ENCODE measurements at regions not wholly inside any gene's neighbourhood (a gene's known extent, or its start where the extent isn't known, plus 50 kb on each side); places are given as distances from the start of the nearest gene placed in this dataset.
"Not testable (repeated sequence)": the region's sequence is repeated elsewhere in the genome, so short reads cannot be mapped to it uniquely, and the experiment has no call there.

DNA sequence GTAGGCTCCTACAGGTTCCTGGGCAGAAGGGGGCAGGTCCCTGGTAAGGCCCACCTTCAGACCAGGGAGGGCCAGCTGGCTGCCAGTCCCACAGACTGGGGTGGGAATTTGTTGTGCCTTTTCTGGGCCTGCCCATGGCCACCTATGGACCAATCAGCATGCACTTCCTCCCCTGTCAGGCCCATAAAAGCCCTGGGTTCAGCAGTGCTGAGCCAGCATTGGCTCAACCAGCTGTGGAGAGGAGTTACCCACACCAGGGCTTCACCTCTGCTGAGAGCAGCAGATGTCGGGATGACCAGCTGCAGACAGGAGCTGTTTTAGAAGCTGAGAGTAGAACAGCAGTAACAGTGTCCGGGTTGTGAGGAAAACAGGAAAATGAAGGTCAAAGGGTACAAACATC, 373.4 kb upstream of the ACO1 start:
- no peak for DNase-seq

DNA sequence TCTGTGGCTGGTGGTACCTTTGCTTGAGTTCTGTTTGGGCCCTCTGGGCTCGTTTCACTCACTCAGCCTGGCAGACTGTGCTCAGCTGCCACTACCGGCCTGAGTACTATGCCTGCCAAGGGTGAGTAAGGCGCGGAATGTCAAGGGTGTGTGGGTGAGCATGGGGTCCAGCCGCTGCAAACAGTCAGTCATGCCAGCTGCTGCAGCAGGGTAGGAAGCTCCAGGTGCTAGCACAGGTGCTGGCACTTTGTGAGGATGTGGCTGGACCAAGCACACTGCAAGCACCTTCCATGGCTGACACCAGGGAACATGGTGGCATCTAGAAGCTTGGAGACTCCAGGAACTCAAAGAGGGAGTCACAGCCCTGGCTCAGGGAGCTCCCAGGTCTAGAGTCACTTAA, 368.6 kb upstream of the ACO1 start:
- no peak for DNase-seq

DNA sequence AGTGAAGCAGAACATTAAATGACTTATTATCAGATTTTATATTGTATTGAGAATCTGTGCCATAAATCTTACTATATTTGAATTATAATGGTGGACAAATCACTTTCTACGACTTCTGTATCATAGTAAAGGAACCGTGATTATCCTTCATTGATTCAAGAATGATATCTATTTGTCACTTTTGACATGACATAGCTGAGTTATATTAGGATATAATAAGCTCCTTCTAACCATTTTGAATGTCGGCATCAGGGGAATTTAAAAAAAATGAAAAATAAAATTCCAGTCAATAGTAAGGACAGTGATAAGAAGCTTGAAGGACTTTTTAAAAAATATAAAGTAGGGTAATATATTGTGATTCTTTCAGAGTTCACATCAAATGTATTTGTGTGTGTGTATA, 338.9 kb upstream of the ACO1 start:
- DNase-seq: no peak

DNA sequence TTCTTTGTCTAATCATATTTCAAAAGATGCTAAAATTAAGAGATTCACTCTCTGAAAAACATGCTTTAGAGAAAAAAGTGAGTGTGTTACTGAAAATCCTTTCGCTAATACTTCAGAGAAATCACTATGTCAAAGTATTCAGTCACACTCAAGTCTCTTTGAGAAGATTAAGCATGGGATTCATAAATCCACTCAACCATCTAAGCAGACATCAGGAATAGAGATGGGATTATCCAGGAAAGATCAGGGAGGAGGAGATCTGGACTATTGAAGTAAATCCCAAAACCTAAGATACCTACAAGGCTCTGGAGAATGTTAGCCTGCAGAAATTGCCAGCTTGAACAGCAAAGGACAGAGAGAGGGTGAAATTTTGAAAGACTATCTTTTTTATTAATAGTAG, 317.2 kb upstream of the ACO1 start:
- DNase-seq: no peak

DNA sequence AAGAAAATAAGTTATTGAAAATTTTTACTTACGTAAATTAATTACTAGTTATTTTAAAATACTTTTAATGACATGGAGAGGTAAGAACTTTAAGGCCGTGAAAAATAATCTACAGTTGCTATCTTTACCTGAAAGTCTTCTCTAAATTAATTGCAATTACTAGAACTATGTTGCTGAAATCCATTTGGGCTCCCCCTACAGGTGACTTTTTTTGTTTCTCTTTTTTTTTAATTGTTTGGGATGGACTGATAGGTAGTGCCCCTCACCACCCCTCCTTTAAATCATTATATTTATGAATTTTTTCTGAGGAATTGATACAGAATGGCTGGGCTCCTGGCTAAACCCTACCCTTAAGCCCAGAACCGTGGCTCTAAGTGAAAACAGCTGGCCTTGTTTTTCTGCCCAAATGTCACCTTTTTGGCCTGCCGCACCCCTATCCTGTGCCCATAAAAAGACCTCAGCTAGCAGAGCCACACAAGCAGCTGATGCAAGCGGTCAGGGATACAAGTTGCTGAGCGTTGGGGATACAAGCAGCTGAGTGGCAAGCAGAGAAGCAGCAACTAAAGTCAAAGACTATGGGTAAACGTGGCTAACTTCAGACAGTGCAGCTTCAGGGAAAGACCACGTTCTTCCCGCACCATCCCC, 315.2 kb upstream of the ACO1 start:
- no peak for DNase-seq

DNA sequence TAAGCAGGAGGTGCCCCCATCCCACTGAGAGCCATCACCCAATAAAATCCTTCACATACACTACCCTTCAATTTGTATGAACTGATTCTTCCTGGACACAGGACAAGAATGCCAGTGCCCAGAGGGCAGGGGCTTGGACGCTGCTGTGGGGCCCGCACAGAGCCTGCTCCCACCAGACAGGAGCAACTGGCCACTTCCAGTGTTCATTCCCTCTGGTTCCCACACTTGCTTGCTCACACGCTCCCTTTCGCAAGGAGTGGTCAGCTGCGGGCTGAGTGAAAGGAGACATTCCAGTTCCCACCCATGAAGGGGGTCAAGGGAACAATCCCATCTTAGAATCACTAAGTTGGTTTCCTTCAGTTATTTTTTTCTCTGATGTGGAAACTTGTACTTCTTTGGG, 314.5 kb upstream of the ACO1 start:
- DNase-seq: no peak

DNA sequence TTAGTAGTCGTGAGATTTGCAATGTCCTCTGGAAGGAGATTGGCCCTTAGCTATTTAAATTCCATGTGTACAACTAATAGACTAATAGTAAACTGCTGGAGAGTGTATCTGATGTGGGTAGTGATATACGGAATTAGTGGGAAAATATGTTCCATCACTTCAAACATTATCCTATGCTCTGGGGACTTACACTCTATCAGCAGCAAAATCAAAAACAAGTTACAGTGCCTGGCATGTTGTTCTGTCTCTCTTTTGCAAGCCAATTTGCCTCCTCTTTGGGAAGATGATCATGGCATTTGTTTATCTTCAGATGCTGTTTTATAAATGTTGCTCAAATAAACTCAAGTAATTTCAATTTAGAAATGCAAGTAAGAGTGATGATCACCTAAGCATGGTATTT, 311.9 kb upstream of the ACO1 start:
- no peak for DNase-seq

DNA sequence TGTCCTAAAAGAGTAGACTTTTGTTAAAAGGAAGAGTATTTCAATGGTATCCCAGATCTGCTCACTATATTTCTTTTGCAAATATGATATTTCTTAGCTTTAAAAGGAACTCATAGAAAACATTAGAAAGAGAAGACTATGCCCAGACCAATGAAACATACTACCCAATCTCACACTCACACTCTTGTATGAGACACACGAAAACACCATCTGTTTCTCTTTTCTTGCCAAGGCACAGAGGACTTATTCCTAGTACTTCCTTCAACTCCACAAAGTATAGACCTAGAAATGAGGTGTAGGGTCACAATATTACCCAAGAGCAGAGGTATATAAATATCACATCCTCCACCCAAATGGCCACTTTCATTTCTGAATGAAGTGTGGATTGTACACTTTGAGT, 292.4 kb upstream of the ACO1 start:
- peak; percentile 80 for DNase-seq

DNA sequence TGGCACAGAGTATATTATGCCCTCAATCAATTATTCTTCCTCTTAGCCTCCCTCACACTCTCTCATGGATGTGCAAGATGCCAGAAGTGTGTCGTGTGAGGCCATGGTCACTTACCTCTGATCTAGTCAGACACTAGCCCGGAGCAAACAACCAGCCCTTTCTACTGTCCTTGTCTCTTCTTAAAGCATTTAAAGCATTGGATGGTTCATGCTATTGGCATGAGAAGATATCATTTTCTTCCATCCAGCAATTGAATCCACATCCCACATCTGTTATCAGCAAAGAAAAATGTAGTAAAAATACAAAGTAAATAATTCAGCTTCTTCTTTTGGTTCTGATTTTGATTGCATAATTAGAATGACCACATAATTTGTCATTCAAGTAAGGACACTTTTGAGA, 267.2 kb upstream of the ACO1 start:
- DNase-seq: no peak

DNA sequence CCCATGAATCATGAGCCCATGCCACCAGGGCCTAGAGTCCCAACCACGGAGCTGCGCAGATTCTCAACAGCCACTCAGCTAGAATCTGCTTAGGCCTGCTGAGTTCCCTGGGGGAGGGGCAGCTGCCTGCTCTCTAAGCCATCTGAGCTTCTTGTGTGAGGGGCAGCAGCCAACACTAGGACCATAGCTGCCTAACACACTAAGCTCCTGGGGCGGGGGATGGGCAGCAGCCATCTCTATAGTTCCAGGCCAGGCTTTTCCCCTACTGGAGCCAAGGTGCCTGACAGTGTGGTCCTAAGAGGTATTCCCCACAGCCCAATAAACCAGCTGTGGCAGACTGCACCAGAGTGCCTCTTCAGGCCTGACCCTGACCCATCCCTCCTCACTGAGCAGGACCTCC, 255.9 kb upstream of the ACO1 start:
- DNase-seq: no peak

DNA sequence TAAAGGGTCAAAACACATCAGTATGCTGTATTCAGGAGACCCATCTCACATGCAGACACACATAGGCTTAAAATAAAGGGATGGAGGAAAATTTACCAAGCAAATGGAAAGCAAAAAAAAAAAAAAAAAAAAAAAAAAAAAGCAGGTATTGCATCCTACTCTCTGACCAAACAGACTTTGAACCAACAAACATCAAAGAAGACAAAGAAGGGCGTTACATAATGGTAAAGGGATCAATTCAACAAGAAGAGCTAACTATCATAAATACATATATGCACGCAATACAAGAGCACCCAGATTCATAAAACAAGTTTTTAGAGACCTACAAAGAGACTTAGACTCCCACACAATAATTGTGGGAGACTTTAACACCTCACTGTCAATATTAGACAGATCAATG, 253.7 kb upstream of the ACO1 start:
- DNase-seq: not testable (repeated sequence)

DNA sequence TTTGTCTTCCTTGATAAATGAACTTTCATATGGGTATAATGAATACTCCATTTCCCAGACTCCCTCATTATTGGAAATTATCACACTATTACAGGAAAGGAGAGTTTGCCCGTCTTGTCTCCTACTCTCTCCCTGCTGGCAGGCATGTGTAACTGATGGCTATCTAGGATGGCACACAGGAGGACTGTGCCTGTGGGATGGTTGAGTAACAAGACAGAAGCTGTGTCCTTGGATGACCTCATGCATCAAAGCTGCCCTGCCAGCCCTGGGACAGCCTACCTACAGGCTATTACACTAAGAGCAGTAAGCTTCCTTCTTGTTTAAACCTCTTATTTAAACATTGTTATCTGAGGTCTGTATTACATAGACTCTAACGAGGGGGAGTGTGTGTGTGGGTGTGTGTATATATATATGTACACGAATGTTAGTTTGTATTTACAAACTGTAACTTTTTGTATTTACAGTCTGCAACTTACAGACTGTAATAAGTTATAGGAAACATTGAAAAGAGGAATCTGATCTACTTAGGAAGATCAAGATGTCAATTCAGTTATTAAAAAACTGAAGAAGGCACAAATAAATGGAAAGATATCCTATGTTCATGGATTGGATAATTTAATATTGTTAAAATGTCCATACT, 247.6 kb upstream of the ACO1 start:
- DNase-seq: no peak

DNA sequence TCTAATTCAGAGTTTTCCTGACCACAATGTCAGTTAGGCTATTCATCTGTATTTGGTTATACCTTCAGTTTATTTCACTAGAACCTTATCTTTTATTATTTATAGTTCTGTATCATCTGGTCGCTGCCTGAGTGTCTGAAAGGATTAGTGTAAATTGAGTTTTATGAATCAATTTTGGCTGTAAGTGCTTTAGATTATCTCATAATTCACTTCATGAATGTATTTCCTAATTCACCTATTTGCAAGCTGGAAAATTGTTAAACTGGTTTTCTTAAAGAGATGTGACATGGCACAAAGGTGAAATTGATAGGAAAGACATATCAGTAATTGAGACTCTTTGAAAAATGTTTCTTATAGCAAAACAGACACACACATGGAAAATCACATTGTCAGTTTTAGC, 242.4 kb upstream of the ACO1 start:
- no peak for DNase-seq

DNA sequence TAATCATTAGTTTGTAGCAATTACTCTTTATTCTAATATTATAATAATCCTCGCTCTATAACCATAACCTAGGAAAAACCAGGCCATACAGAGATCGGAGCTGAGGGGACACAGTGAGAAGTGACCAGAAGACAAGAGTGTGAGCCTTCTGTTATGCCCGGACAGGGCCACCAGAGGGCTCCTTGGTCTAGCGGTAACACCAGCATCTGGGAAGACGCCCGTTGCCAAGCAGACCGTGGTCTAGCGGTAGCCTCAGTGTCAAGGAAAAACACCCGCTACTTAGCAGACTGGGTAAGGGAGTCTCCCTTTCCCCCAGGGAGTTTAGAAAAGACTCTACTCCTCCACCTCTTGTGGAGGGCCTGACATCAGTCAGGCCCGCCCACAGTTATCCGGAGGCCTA, 235.9 kb upstream of the ACO1 start:
- DNase-seq: not testable (repeated sequence)

DNA sequence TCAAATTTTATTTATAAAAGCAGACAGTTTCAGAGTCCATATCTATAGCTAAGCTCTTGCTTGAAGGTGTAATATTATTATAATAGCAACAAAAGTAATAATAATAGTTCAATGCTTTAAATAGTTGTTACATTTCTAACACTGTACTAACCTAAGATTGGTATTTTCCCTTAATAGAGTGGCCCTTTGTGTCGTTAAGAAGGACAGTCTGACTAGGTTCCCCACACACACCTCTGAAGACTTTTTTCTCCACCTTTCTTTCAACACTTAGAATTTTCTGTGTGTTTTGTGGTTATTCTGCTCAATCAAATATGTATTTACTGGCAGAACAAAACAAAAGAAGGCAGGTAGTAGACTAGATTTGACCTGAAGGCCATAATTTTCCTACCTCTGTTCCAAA, 223.2 kb upstream of the ACO1 start:
- no peak for DNase-seq

DNA sequence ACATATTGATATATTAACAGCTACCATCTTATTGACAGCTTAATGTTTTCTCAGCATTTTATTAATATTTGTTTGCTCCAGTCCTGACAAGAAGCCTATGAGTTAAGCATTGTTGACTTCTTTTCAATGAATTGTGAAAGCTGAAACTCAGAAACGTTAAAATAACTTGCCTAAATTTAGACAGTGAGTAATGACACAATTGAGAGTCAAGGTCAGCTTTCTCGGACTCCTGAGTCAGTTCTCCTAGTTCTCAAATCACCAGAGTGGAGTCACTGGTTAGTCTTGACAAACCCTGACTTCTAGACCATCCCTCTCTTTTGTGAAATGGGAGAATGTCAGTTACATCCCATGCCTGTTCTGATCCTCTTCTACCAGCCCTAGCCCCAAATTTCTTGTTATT, 222.7 kb upstream of the ACO1 start:
- DNase-seq: no peak

DNA sequence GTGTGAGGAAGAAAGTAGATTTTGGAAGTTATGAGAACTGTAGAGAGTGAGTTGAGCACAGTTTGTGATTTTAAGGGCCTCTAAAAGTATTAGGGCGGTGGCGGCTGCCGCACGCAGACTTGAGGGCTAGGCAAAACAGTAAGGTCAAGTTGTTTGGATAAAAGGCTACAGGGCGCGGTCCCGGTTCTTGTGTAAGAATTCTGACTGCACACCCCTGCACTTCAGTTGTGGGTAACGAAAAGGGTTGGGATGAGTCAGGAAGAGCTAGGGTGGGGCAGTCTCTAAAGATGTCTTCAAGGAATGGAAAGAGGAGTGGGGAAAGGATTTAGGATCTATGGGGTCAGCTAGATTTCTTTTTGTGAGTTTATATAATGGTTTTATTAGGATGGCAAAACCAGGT, 218.1 kb upstream of the ACO1 start:
- not testable (repeated sequence) for DNase-seq

DNA sequence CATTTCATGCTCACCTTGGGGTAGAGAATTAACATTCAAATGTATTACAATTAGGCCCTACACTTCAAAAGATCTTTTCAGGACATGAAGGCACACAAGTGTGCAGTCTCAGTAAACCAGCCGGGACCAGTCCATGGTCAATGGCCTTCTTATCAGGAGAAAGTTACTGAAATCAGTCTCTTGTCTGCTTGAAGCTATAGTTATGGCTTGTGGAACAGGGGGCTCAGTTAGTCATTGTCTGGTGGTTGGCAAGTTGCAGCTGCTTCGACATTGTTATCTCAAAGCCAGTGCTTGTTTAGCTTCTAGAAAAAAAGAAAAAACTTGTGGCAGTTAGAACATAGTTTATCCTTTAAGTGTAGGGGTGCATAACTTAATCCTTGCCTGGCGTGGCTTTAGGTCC, 213.1 kb upstream of the ACO1 start:
- DNase-seq: no peak

DNA sequence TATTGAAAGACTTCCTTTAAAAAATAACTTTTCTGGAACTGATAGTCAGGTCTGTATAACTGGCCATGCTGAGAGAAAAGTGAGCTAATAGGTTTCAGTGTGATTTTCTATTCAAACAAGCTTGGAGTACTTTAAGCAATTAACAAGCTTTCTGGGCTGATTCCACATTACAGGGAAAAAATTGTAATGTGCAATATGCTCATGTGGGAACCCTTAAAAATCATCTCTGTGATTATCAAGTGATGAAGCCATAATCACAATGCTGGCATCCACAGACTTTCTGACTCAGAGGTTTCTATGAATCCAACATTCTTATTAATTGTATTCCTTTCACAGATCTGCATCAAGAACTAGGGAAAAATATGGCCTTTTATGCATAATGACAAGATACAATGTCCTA, 212.2 kb upstream of the ACO1 start:
- DNase-seq: no peak

DNA sequence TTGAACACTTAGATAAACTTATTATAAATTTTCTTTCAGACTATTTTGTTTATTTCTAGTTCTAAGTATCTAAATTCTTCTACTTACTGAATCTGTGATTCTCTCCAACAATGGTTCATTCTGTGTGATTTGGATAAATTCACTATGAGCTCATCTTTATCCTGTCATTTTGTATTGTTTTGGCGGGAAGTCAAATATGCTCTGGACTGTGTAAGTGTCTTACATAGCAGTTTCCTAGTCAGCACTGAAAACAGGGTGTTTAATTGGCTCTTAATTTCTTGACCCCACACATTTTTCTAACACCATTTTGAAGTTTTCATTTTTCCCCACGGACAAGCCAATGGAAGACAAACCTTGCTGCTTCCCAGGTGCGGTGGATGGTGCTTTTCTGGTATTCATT, 207.0 kb upstream of the ACO1 start:
- DNase-seq: peak; percentile 47

DNA sequence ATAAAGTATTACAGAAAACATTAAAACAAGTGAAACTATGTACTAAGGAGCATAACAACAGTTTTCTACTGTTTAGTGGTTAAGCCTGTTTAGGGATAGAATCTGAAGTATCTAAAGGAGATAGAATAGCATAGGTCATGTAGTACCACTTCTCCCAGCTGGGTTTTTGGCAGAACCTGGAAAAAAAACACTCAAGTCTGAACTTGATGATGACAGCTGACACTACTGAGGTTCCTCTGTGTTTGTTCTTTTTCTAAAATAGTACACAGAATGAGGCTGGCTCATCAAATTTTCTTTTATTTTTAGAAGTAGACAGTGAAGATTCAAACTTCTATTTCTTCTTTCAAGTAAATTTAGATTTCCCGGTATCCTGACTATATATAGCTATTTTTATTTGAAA, 203.8 kb upstream of the ACO1 start:
- peak; percentile 13 for DNase-seq

DNA sequence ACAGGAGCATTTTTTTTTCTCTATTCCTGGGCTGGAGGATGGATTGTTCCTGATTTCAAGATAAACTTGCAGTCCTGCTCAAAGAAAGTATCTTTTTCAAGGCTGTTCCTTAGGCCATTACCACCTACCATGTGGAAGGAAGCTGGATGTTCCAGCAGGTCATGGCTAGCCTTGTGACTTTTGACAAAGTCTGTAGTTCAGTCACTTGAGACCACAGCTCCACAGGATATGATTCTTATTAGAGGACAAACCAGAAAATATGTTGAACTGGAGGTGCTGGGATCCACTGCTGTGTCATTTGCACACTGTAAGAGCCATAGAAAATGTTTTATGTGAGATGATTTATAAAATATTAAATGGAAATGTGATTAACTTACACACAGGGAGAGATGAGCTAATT, 184.2 kb upstream of the ACO1 start:
- no peak for DNase-seq

DNA sequence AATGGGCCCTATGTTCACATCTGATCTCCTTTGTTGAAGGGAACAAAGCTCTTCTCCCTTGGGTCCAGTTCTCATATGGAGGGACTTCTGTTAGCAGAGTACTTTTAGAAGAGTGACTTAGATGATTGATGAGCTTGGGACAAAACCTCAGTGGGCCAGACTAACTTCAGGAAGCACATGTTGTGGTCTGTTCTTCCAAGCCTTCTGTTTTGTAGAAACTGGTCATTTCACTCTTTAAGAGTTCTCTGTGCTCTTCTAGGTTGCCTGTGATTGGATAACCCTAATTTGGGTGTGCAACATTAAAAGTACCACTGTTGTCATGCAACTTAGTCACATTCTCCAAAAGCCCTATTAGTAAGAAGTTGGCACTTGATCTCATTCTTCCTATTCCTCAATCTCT, 183.5 kb upstream of the ACO1 start:
- no peak for DNase-seq

DNA sequence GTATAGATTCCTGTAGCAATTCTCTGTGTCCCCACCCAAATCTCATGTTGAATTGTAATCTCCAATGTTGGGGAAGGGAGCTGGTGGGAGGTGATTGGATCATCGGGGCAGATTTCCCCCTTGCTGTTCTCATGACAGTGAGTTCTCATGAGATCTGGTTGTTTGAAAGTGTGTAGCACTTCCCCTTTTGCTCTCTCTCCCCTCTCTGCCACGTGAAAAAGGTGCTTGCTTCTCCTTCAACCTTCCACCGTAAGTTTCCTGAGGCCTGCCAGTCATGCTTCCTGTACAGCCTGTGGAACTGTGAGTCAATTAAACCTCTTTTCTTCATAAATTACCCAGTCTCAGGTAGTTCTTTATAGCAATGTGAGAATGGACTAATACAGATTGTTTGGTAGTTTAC, 175.3 kb upstream of the ACO1 start:
- DNase-seq: not testable (repeated sequence)

DNA sequence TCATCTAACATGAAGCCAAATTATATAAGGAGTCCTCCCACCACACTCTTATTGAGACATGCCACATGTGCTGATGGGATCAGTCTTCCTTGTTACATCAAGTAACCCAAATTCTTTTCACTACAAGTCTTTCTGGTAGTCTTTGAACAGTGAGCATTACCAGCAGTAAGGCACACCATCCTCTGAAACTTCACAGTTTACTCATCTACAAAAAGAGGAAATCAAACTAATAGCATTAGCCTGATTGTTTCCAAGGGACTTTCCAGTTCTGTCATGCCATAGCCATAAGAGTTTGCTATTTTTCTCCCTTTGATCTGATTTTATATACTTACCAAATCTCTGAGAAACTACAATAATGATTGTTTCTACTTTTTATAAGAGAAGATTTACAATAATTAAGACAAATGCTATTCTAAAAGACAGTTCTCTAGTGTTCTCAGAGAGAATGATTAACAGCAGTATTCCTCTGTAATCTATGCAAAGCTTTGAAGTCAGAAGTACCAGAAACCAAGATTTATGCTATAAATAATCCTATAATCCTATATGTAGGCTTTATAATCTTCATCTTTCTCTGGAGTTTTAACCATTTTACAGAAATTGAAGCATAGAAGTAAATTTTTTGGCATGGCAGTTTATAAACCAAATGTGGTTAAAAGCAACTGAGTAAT, 166.2 kb upstream of the ACO1 start:
- DNase-seq: no peak

Data from NCI-H446 treated with DMSO at 0.1 percent for 48 hours (cell line).